GM21447 (cell line): ENCODE measurements at regions not wholly inside any gene's neighbourhood (a gene's known extent, or its start where the extent isn't known, plus 50 kb on each side); places are given as distances from the start of the nearest gene placed in this dataset.
"Not testable (repeated sequence)": the region's sequence is repeated elsewhere in the genome, so short reads cannot be mapped to it uniquely, and the experiment has no call there.

Experiments
- ATAC-seq: cut with Tn5 transposase; IDR thresholded peaks from one replicate; pipeline ENCODE4 v1.9.1; 2021; ENCODE audit not compliant: unreplicated experiment

- no peak for ATAC-seq
Observed at GRCh38 chr4:116180157-116180601, 905.2 kb downstream of the TRAM1L1 start.

GRCh38 chr4:116151371-116151770, 934.0 kb downstream of the TRAM1L1 start:
- not testable (repeated sequence) for ATAC-seq

GRCh38 chr4:116150152-116150551, 935.2 kb downstream of the TRAM1L1 start:
- ATAC-seq: no peak

- no peak for ATAC-seq
Observed at GRCh38 chr4:116143198-116143597, 942.2 kb downstream of the TRAM1L1 start.

GRCh38 chr4:116132946-116133345, 952.4 kb downstream of the TRAM1L1 start:
- ATAC-seq: no peak

GRCh38 chr4:116126794-116127193, 958.6 kb downstream of the TRAM1L1 start:
- no peak for ATAC-seq

GRCh38 chr4:116122124-116122523, 963.3 kb downstream of the TRAM1L1 start:
- no peak for ATAC-seq

- no peak for ATAC-seq
Observed at GRCh38 chr4:116118221-116118620, 967.2 kb downstream of the TRAM1L1 start.

- ATAC-seq: not testable (repeated sequence)
Observed at GRCh38 chr4:116112861-116113260, 972.5 kb downstream of the TRAM1L1 start.

GRCh38 chr4:116110713-116111112, 974.7 kb downstream of the TRAM1L1 start:
- ATAC-seq: no peak

GRCh38 chr4:116108606-116109005, 976.8 kb downstream of the TRAM1L1 start:
- ATAC-seq: no peak

GRCh38 chr4:116101321-116101720, 984.1 kb downstream of the TRAM1L1 start:
- ATAC-seq: no peak

- ATAC-seq: no peak
Observed at GRCh38 chr4:116099596-116099995, 985.8 kb downstream of the TRAM1L1 start.

GRCh38 chr4:116097353-116097752, 983.9 kb upstream of the NDST4 start:
- not testable (repeated sequence) for ATAC-seq

- no peak for ATAC-seq
Observed at GRCh38 chr4:116092961-116093360, 979.5 kb upstream of the NDST4 start.

GRCh38 chr4:116088771-116089170, 975.4 kb upstream of the NDST4 start:
- no peak for ATAC-seq

GRCh38 chr4:116082808-116083366, 969.5 kb upstream of the NDST4 start:
- no peak for ATAC-seq

GRCh38 chr4:116073051-116073450, 959.6 kb upstream of the NDST4 start:
- no peak for ATAC-seq

- ATAC-seq: no peak
Observed at GRCh38 chr4:116070283-116070682, 956.9 kb upstream of the NDST4 start.

GRCh38 chr4:116066711-116067245, 953.4 kb upstream of the NDST4 start:
- ATAC-seq: no peak

- no peak for ATAC-seq
Observed at GRCh38 chr4:116064331-116064730, 950.9 kb upstream of the NDST4 start.

- ATAC-seq: no peak
Observed at GRCh38 chr4:116059361-116059760, 945.9 kb upstream of the NDST4 start.

GRCh38 chr4:116058129-116058528, 944.7 kb upstream of the NDST4 start:
- no peak for ATAC-seq
